ENCODE measurements at regions not wholly inside any gene's neighbourhood (a gene's known extent, or its start where the extent isn't known, plus 50 kb on each side); places are given as distances from the start of the nearest gene placed in this dataset.
"Not testable (repeated sequence)": the region's sequence is repeated elsewhere in the genome, so short reads cannot be mapped to it uniquely, and the experiment has no call there.

DNA sequence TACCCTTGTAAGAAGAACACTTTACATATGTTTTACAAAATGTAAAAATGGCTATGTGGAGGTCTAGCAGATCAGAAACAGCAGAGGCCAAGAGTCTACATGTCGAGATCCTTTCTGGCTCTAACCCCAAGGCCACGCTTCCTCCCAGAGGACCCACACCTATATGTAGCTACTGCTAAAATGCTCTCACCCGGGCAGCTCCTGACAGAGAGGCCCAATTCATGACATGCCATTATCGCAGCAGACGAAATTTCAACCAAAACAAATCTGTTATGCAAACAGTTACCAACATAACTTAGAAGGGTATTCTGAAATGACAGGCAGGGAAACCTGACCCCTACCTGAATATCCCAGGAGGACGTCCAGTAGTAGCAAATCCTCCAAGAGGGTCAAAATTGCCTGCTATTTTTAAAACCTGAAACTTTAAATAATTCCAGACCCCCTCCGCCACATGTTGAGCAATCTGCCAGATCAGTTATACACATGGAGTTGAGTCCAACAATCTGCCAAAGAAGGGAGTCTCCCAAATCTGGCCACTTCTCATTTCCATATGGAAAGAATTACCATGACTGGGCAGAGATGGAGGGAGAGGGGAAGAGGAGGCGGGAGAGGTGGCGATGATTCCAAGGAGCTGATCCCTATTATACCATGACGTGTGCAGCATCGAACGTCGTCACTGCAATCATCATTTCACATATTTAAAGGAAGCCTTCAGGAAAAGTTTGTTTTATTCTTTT lies 192.9 kb upstream of the TBL1X start:
- DNase-seq: no peak

DNA sequence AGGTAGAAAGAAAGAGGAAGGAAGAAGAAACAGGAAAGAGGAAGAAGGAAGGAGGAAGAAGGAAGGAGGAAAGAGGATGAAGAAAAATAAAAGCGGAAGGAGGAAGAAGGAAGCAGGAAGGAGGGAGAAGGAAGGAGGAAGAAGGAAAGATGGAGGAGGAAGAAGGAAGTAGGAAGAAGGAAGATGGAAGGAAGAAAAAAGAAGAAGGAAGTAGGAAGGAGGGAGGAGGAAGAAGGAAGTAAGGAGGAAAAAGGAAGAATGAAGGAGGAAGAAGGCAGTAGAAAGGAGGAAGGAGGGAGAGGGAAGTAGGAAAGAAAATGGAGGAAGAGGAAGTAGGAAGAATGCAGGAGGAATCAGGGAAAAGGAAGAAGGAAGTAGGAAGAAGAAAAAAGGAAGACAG lies 191.1 kb upstream of the TBL1X start:
- no peak for DNase-seq

DNA sequence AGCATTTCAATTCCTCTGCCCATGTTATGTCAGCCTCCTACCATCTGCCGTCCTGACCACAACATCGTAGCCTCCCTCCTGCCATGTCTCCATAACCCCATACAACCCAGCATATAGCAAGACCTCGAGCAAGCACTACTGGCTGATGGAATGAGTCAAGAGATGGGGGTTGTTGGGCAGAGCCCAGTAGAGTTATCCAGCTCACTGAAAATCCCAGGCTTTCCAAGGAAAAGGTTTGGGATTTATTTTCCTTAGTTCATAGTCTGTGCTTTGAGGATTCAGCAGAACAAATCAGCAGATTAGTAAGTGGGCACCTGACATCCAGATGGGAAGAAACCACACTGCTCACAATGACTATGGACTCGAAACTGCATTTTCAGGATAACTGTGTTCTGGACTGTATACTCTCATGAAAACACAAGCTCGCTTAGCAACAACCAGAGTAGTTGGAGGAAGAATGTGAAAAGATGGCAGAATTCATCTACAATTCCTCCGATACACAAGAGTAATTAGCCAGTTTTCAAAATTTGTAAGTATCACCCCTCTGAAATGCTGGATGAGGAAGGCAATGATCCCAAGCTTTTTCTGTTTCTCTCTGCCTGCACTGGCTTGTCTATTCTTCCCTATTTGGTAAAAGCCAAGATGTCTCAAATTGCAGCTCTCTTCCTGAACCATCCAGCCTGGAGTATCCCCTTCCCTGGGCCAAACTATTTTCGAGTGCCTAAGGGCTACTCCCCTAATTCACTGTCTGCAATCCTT lies 186.2 kb upstream of the TBL1X start:
- no peak for DNase-seq

DNA sequence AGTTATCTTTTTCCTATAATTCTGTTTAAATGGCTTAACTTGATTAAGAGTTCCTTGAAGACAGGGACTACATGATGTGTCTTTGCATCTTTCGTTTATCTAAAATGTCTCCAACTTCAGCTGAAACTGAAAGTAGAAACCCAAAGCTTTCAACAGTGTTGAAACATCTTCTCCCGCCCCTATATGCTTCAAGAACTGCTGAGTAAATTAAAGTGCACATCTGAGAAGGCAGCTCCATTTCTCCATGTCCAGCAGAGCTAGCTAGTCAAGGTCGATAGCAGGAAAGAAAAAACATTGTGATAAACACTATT lies 185.7 kb upstream of the TBL1X start:
- DNase-seq: no peak

DNA sequence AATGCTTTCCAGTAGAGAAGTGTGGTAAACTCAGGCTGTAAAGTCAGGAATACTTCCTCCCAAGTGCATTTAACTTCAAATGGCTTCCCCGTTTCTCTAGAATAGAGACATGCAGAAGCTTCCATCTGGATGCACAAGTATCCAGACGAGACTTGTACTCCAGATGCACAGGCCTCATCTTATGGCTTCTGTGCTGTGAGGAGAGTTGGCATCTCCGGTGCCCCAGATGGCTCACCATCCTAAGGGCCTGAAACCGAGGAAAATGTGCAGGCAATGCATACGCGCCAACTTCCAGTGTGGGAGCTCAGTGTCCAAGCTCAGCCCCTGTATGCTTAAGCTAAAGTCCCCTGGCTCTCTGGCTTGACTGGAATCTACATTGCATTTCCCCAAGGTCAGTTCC lies 184.0 kb upstream of the TBL1X start:
- DNase-seq: no peak

DNA sequence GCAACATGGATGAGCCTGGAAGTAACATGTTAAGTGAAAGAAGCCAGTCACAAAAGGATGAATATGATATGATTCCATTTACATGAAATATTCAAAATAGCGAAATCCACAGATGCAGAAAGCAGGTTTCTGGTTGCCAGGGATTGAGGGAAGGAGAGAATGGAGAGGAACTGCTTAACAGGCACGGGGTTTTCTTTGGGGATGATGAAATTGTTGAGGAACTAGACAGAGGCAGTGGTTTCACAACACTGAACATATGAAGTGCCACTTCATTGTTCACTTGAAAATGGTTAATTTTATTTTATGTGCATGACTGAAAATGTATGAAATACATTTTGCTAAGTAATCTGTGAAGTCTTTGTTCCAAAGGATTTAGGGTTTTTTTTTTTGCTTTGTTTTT lies 182.5 kb upstream of the TBL1X start:
- no peak for DNase-seq

DNA sequence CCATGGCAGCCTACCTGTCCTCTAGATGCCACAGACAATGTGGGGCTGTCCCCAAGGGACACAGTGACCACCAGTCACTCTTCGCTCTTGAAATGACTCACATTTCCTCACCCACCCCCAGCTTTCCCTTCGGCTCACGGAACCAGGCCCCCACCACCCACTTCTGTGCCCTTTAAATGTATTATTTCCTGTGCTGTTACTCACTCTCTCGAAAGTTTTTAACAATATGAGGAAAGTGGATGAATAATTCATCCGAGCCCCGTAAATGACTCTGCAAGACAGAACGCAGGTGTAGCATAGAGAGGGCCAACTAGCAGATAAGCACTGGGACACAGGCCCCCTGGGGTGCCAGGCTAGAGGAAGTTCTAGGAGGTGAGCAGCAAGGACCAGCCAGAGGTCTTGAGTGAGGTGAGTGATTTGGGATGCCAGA lies 179.5 kb upstream of the TBL1X start:
- no peak for DNase-seq

DNA sequence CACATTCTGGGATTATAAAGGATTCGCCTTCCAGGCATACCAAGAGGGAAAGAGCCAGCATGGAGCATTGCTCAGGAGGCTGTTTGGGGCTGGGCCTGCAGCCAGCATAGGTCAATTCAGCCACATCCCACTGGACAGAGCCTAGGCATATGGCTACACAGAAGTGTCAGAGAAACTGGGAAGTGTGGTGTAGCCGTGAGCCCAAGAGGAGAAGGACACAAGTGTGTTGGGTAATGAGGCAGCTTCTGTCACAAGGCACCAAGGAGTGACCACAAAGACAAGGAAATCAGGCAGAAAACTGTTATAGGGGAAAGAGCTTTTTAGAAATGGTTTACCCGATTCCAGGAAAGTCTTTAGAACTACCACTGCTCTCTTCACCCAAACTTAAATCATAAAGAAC lies 178.6 kb upstream of the TBL1X start:
- DNase-seq: no peak

DNA sequence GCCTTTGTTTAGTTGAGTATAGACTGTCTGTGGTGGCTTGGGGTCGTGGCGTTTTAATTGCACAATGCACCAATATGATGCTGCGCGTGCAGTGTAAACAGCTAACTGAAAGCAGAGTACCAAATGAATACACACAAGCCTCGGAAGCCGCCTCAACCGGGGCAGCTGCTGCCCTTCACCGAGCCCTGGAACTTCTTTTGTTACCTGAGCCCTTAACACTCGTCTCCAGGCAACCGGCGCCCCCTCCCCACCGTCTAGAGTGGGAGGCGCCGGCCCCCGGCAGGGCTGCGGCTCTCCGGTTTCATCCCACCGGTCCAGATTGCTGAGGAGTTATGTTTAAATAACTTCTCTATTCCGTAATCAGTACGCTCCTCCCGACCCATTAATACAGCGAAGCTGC lies 173.2 kb upstream of the TBL1X start:
- no peak for DNase-seq

DNA sequence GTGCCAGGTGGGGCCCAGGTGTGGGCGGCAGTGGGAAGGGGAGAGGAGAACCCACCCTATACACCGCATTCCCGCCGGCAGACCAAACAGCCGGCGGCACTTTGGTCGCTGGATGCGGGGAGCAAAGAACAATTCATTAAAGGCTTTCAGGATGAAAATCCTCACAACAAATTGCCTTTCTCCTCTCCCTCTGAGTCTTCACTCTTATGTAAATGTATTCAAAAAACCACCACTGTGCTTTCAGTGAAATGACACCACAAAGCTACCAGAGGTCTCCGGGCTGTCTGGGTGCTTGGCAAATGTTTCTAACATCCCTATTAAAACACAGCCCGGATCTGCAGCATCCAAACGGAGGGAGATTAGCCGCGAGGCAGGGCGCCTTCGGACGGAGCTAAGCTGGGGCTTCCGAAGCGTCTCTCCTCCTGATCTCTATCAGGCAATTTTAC lies 171.8 kb upstream of the TBL1X start:
- DNase-seq: no peak

DNA sequence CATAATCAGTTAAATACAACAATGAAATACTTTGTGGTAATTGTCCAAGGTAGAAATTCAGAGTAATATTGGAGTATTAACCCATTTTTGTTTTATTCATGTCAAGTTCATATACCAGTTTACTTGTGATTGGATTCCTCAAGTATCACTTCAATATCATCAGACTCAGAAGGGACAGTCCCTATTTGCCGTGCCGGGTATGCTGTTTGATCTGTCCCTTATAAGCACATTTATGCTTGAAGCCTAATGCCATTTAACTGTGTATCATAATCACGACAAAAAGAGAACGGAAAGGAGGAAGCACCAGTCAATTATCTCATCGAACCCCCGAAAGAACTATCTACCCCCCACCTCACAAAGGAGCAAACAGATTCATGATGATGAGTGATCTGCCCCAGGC lies 171.0 kb upstream of the TBL1X start:
- no peak for DNase-seq

DNA sequence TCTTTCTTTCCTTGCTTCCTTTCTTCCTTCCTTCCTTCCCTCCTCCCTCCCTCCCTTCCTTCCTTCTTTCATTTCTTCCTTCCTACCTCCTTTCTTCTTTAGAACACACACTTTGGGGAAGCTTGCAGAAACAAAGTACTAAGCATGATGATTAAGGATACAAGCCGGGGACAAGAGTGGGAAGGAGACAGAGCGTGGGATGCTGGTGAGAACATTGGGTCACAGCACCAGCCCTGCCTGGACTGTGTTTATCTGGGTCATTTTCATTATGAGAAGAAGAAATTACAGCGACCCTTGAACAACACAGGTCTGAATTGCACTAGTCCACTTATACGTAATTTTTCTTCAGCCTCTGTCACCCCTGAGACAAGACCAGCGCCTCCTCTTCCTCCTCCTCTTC lies 169.3 kb upstream of the TBL1X start:
- no peak for DNase-seq

DNA sequence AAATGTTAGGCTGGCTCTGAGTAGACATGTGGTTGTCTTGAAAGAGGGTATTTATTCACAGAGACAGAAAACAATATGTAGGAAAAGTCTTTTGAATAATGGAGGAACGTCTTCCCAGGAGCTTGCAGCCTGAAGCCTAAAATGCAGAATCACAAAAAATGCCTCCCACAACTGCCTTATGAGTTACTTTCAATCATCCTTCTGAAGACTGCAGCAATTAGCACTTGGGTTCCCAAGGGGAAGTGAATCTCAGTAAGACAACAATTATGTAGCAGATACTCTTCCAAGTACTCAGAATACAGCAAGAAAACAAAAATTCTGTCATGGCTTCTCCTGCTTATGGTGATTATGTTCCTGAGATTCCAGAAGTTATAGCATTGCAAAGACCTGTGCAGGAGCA lies 166.6 kb upstream of the TBL1X start:
- no peak for DNase-seq

DNA sequence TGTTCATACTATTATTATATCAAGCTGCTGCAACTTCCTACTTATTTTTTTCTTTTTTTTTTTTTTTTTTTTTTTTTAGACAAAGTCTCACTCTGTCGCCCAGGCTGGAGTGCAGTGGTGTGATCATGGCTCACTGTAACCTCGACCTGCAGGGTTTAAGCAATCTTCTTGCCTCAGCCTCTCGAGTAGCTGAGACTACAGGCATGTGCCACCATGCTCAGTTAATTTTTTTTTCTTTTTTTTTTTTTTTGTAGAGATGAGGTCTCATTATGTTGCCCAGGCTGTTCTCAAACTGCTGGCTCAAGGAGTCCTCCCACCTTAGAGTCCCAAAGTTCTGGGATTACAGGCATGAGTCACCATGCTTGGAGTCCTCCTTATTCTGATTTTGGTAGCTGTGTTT lies 165.2 kb upstream of the TBL1X start:
- DNase-seq: not testable (repeated sequence)

DNA sequence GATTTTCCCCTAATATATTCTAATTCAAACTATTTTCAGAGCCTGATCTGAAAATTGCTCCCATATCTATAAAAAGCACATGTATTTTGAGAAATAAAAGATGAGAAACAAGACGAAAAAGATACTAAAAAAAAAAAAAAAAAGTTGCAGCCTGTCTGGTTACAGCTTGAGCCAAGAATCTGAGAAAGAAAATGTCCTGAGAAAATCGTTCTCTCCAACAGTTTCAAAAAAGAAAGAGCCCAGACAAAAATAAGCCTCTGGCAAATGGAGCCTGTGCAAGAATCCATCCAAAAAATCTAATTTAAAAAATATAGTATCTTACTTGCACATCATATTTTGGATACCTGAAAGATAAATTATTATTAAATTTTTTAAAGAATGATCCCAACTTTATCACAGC lies 163.0 kb upstream of the TBL1X start:
- no peak for DNase-seq

DNA sequence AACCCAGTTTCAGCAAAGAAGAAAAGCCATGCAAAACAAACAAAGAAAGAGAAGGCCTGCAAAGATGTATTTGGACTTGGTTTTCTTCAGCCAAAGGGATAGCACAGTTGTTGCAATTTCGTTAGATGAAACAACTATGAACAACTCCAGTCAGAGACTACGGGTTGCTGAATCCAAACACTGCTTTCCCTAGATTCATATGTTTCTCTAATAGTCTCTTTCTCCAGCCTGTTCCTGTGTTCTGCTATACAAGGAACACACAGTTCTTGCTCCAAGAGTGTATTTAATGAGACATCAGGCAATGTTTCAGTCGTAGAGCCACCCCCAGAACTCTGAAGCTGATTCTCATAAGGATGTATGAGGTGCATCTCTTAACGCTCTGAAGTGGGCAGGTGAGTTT lies 162.5 kb upstream of the TBL1X start:
- no peak for DNase-seq

DNA sequence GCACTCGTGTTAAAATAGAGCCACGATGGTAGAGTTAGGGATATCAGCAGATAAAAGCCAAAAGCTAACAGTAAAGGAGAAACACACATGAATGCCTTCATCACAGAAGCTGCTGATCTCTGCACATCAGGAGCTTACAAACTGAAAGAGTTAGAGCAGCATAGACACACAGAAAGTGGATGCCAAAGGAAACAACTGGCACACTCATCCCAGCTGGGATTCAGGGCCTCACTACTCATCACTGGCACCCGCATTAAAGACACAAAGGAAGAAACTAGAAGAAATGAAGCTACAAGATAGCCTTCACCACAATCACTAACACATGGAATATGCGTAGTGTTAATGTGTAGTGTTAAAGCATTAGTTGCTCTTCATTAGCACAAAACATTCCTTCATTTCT lies 156.4 kb upstream of the TBL1X start:
- DNase-seq: no peak

DNA sequence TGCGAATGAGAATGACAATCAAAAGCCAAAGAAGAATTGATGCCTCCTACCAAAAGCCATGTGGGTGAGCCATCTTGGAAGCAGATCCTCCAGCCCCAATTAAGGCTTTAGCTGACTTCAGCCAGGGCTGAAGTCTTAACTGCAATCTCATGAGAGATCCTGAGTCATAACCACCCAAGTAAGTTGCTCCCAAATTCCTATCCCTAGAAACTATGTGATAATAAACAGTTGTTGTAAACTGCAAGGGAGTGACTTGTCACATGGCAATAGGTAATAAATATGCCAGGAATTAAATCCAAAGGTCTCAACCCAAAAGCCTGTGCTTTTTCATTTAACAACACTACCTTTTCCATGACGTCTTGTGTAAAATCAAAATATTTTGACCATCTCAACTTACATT lies 154.2 kb upstream of the TBL1X start:
- no peak for DNase-seq

DNA sequence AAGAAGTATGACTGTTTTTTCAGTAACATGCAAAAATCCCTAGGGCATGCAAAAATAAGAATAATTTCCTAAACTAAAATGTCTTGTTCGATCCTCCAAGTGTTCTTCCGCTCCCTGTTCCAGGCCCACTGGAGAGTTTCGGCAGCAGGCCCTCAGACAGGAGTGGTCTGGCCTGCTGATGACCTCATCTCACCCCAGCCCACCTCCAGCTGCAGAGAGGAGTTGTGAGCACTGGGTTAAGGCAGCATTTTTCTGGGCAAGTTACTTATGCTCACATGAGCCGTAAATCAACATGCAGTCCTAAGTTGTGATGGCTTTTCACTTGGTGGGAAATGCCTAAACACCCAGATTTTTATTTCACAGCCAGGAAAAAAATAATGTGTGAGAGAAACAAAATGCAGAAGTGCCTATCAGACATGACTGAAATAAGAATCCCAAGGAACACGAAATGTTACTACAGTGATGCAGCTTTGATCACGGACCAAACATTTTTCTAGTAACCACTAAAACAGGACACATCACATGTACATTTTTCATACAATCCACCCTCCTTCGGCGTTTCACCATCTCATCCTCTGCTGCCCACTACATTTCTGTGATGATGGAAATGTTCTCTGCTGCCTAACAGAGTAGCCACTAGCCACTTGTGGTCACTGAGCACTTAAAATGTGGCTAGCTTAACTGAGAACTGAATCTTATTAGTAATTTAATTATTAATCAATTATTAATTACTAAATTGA lies 153.3 kb upstream of the TBL1X start:
- DNase-seq: no peak

DNA sequence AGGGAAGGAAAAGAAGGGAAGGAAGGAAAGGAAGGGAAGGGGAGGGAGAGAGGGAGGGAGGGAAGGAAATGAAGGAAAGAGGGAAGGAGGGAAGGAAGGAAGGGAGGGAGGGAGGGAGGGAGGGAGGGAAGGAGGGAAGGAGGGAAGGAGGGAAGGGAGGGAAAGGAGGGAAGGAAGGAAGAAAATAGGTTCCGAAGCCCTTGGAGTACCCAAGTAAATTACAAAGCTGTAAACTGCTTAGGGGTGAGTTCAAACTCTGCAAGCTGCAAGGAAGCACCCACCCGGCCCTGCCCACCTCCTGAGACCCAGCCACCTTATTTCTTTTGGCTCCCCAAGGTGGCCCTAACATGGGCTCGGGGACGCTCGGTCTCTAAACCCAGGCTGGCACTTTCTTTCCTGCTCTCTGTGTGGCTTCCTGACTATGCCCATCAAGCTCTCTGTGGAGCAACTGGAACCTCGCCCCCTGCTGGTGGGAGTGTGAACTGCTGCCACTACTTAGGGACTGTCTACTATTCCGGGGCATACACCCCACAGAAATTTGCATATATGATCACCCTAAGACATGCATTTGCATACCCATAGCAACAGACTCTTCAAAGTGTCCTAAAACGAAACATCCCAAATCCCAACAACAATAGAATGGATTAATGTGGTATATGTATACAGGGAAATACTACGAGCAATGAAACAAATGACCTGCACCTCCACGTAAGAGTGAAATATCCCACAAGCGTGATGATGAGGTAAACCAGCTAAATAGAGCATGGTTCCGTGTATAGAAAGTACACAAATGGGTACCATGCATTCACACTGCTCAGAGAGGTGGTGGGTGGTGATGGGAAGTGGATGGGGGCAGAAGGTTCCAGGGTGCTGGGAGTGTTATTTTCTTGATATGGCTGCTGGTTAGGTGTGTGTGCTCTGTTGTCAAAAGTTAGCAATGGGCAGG lies 151.7 kb upstream of the TBL1X start:
- DNase-seq: no peak

DNA sequence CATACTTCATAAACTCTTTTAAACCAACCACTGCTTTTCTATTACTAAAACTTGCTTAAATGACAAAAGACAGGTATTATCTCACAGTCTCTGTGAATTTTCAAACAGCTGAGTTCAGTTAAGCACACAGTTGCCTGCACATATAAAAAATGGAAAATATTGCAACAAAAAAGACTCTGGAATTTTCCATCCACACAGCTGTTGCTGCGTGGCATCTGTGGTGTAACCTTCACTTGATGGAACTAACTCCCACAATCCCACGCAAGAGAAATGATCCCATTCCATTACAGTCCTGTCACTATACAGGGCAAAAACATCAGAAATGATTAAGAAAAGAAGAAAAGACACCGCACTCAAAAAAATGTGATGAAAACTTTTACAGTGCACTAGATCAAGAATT lies 149.8 kb upstream of the TBL1X start:
- DNase-seq: no peak

DNA sequence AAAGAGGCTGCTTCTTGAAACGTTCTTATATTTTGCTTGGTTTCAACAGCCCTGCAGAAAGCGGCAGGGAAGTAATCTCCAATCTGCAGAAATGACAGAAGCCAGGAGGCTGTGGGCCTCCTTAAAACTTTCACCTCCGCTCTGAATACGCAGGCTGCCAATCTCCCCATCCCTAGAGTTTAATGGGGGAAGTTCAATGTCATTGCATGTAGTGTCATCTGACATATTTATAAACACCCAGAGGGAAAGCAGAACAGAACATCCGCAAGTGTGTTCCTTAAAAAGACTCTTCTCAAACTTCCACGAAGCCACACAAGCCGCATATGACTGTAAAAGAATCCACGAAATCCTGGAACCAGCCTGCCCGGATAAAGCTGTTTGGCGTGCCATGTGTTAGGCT lies 148.8 kb upstream of the TBL1X start:
- DNase-seq: peak; percentile 2

DNA sequence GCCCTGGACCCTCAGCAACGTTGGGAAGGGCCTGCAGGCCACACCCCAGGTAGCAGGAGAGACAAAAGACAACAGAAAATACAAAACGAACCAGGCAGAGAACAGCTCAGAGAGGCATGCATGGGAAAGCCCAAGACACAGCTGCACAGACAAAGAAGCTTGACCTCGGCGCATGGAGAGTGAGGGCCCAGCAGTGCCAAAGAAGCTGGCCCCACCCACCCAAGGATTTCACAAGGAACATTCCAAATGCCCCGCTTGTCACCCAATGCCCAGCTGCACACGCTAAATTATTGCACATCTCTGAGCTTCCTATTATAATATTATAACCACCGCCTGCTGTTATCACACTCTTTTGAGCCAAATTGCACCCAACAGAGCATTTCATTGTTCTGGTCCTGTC lies 147.7 kb upstream of the TBL1X start:
- no peak for DNase-seq

Data from GDM1 (cell line).